ENCODE measurements at regions not wholly inside any gene's neighbourhood (a gene's known extent, or its start where the extent isn't known, plus 50 kb on each side); places are given as distances from the start of the nearest gene placed in this dataset.

DNA sequence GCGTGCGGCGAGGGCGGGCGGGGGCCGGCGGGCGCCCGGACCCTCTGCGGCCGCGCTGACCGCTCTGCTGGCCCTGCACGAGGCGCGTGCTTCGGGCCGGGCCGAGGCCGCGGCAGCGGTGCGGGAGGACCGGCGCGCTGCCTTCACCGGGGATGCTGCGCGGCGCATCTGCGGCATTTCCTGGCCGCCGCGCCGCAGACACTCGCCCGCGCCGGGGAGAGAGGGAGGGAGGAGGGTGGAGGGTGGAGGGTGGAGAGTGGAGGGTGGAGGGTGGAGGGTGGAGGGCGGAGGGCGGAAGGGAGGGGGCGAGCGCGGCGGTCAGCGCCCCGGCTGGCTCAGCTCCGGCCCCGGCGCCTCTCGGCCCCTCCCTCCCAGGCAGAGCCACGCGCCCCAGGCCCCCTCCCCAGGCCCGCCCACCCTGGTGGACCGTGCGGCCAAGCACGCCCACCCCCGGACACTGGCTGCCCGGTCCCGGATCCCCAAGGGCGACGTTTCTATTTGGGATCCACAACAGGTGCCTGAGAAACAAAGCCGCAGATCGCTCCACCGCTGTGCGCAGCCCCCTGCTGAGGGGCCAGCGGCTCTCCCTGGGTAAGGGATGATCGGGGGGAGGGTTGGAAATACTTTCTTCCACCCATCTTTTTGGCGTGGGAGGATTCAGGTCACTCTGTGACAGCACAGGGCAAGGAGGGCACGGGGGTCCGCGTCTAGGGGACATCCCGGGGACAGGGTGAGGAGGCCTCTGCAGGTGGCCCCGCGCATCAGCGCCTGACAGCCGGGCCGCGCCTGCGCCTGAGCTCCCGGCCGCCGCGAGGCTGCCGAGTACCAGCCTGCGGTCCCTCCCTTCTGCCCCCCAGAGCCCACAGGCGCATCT, 111.2 kb upstream of the BEND6 start (continued):
- 0 out of 2 replicates have a peak, but pooled peaks have one; percentile 73 for TF ChIP-seq TP53 (CRISPR knock-in tag; conservative IDR thresholded peaks at IDR 0.05)
- no peak for TF ChIP-seq MATR3 (CRISPR knock-in tag; IDR thresholded peaks at IDR 0.05)
- TF ChIP-seq ZNF615 (CRISPR knock-in tag; IDR thresholded peaks at IDR 0.05; ENCODE audit: borderline replicate concordance) = no peak
- TF ChIP-seq, protein P1, sequence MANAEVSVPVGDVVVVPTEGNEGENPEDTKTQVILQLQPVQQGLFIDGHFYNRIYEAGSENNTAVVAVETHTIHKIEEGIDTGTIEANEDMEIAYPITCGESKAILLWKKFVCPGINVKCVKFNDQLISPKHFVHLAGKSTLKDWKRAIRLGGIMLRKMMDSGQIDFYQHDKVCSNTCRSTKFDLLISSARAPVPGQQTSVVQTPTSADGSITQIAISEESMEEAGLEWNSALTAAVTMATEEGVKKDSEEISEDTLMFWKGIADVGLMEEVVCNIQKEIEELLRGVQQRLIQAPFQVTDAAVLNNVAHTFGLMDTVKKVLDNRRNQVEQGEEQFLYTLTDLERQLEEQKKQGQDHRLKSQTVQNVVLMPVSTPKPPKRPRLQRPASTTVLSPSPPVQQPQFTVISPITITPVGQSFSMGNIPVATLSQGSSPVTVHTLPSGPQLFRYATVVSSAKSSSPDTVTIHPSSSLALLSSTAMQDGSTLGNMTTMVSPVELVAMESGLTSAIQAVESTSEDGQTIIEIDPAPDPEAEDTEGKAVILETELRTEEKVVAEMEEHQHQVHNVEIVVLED (CRISPR knock-in tag; IDR thresholded peaks at IDR 0.05; ENCODE audit: borderline replicate concordance) = no peak
- TF ChIP-seq, protein P2, sequence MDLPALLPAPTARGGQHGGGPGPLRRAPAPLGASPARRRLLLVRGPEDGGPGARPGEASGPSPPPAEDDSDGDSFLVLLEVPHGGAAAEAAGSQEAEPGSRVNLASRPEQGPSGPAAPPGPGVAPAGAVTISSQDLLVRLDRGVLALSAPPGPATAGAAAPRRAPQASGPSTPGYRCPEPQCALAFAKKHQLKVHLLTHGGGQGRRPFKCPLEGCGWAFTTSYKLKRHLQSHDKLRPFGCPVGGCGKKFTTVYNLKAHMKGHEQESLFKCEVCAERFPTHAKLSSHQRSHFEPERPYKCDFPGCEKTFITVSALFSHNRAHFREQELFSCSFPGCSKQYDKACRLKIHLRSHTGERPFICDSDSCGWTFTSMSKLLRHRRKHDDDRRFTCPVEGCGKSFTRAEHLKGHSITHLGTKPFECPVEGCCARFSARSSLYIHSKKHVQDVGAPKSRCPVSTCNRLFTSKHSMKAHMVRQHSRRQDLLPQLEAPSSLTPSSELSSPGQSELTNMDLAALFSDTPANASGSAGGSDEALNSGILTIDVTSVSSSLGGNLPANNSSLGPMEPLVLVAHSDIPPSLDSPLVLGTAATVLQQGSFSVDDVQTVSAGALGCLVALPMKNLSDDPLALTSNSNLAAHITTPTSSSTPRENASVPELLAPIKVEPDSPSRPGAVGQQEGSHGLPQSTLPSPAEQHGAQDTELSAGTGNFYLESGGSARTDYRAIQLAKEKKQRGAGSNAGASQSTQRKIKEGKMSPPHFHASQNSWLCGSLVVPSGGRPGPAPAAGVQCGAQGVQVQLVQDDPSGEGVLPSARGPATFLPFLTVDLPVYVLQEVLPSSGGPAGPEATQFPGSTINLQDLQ (CRISPR knock-in tag; IDR thresholded peaks at IDR 0.05) = no peak
- 0 out of 2 replicates have a peak, but pooled peaks have one; percentile 35 for TF ChIP-seq MED1 (CRISPR knock-in tag; IDR thresholded peaks at IDR 0.05)
- TF ChIP-seq HOXA3 (CRISPR knock-in tag; IDR thresholded peaks at IDR 0.05) = peak; percentile 59; the same call in 1 of the 2 replicates
- TF ChIP-seq MYC (CRISPR knock-in tag; IDR thresholded peaks at IDR 0.05; ENCODE audit: borderline replicate concordance) = peak; percentile 79; the same call in 1 of the 2 replicates
- TF ChIP-seq, protein P3, sequence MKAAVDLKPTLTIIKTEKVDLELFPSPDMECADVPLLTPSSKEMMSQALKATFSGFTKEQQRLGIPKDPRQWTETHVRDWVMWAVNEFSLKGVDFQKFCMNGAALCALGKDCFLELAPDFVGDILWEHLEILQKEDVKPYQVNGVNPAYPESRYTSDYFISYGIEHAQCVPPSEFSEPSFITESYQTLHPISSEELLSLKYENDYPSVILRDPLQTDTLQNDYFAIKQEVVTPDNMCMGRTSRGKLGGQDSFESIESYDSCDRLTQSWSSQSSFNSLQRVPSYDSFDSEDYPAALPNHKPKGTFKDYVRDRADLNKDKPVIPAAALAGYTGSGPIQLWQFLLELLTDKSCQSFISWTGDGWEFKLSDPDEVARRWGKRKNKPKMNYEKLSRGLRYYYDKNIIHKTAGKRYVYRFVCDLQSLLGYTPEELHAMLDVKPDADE (CRISPR knock-in tag; IDR thresholded peaks at IDR 0.05) = no peak
- no peak for TF ChIP-seq ZBTB38 (CRISPR knock-in tag; IDR thresholded peaks at IDR 0.05)
- TF ChIP-seq, protein P4, sequence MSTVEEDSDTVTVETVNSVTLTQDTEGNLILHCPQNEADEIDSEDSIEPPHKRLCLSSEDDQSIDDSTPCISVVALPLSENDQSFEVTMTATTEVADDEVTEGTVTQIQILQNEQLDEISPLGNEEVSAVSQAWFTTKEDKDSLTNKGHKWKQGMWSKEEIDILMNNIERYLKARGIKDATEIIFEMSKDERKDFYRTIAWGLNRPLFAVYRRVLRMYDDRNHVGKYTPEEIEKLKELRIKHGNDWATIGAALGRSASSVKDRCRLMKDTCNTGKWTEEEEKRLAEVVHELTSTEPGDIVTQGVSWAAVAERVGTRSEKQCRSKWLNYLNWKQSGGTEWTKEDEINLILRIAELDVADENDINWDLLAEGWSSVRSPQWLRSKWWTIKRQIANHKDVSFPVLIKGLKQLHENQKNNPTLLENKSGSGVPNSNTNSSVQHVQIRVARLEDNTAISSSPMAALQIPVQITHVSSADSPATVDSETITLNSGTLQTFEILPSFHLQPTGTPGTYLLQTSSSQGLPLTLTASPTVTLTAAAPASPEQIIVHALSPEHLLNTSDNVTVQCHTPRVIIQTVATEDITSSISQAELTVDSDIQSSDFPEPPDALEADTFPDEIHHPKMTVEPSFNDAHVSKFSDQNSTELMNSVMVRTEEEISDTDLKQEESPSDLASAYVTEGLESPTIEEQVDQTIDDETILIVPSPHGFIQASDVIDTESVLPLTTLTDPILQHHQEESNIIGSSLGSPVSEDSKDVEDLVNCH (CRISPR knock-in tag; IDR thresholded peaks at IDR 0.05) = no peak
- no peak for TF ChIP-seq AGO2 (optimal IDR thresholded peaks at IDR 0.05; ENCODE audit: low read depth, low read length)
- TF ChIP-seq ZMYM4 (CRISPR knock-in tag; IDR thresholded peaks at IDR 0.05) = peak; percentile 79
- TF ChIP-seq U2AF2 (IDR thresholded peaks at IDR 0.05; ENCODE audit: low read depth, low read length) = no peak
- no peak for TF ChIP-seq HMG20A (CRISPR knock-in tag; IDR thresholded peaks at IDR 0.05; ENCODE audit: borderline replicate concordance)
- no peak for TF ChIP-seq ZNF644 (CRISPR knock-in tag; IDR thresholded peaks at IDR 0.05; ENCODE audit: low read depth)
- TF ChIP-seq EEA1 (CRISPR knock-in tag; IDR thresholded peaks at IDR 0.05; ENCODE audit: borderline replicate concordance) = no peak
- TF ChIP-seq FOSL2 (CRISPR knock-in tag; IDR thresholded peaks at IDR 0.05) = peak; percentile 35; the same call in 1 of the 2 replicates
- peak; percentile 74; the same call in 1 of the 2 replicates for TF ChIP-seq BORCS8-MEF2B (CRISPR knock-in tag; IDR thresholded peaks at IDR 0.05)
- peak; percentile 39; the same call in 1 of the 2 replicates for TF ChIP-seq FOXA3 (CRISPR knock-in tag; IDR thresholded peaks at IDR 0.05)
- no peak for TF ChIP-seq ZNF33B (CRISPR knock-in tag; IDR thresholded peaks at IDR 0.05)
- TF ChIP-seq ASH2L (IDR thresholded peaks at IDR 0.05; ENCODE audit: insufficient read length, low read depth, low read length) = peak; percentile 37
- no peak for TF ChIP-seq SCMH1 (CRISPR knock-in tag; IDR thresholded peaks at IDR 0.05; ENCODE audit: borderline replicate concordance)

Data from HepG2 (cell line).